Immature natural killer cell (primary cell): ENCODE measurements at regions not wholly inside any gene's neighbourhood (a gene's known extent, or its start where the extent isn't known, plus 50 kb on each side); places are given as distances from the start of the nearest gene placed in this dataset.

Experiments used
- DNase-seq, 3 donors: peaks; one replicate each; pipeline ENCODE4 v3.0.0; 2022; ENCODE audit warnings: mixed read lengths in 1 of 3
- H3K27ac Mint-ChIP-seq, 6 donors: one replicate each; pipeline ENCODE4 v1.8.0; 2020; ENCODE audit warnings: mixed read lengths in 6 of 6, mild to moderate bottlenecking in 5 of 6, inconsistent platforms in 4 of 6, moderate library complexity in 3 of 6
- H3K27me3 Mint-ChIP-seq, 3 donors: one replicate each; pipeline ENCODE4 v1.8.0; 2020 to 2021; ENCODE audit warnings: low read depth in 3 of 3, mild to moderate bottlenecking in 3 of 3, mixed read lengths in 3 of 3, moderate library complexity in 3 of 3, inconsistent platforms in 1 of 3
- H3K36me3 Mint-ChIP-seq, 3 donors: one replicate each; pipeline ENCODE4 v1.8.0; 2020; ENCODE audit warnings: mixed read lengths in 3 of 3, inconsistent platforms in 2 of 3, mild to moderate bottlenecking in 2 of 3
- H3K4me1 Mint-ChIP-seq, 2 donors: one replicate each; pipeline ENCODE4 v1.8.0; 2020; ENCODE audit warnings: inconsistent platforms in 2 of 2, mild to moderate bottlenecking in 2 of 2, mixed read lengths in 2 of 2, moderate library complexity in 1 of 2
- H3K4me3 Mint-ChIP-seq, 5 donors: one replicate each; pipeline ENCODE4 v1.8.0; 2020; ENCODE audit warnings: mild to moderate bottlenecking in 5 of 5, mixed read lengths in 5 of 5, inconsistent platforms in 3 of 5, moderate library complexity in 3 of 5
- H3K9me3 Mint-ChIP-seq, 6 donors: one replicate each; pipeline ENCODE4 v1.8.0; 2020; ENCODE audit warnings: mild to moderate bottlenecking in 6 of 6, mixed read lengths in 6 of 6, inconsistent platforms in 4 of 6, moderate library complexity in 3 of 6

- no peak for DNase-seq
- Mint-ChIP-seq H3K36me3 (no peaks in the 10 kb centered on the region), H3K4me1 (no peaks in the 10 kb centered on the region), H3K4me3 (no peak overlapping the region), H3K27me3 (no peaks in the 10 kb centered on the region), H3K27ac (no peak overlapping the region), H3K9me3 (peaks cover 10 to 27% (median 16%) of the 10 kb centered on the region in 6 donors)
Observed at GRCh38 chr2:4873876-4874593, 818.1 kb upstream of the SOX11 start.

GRCh38 chr2:4882421-4882820 is 809.8 kb upstream of the SOX11 start:
- H3K4me1 Mint-ChIP-seq, result no peaks in the 10 kb centered on the region
- no peak for DNase-seq
- peaks cover 8 to 37% (median 15%) of the 10 kb centered on the region in 6 donors for H3K9me3 Mint-ChIP-seq
- peaks cover 0 to 1% (median 0%) of the 10 kb centered on the region in 3 donors for H3K27me3 Mint-ChIP-seq
- H3K36me3 Mint-ChIP-seq, result peaks cover 0 to 7% (median 0%) of the 10 kb centered on the region in 3 donors
- no peak overlapping the region for H3K4me3 Mint-ChIP-seq
- no peak overlapping the region for H3K27ac Mint-ChIP-seq

GRCh38 chr2:4882941-4883340 is 809.2 kb upstream of the SOX11 start:
- no peak overlapping the region for H3K27ac Mint-ChIP-seq
- H3K9me3 Mint-ChIP-seq, result peaks cover 8 to 37% (median 16%) of the 10 kb centered on the region in 6 donors
- H3K36me3 Mint-ChIP-seq, result peaks cover 0 to 7% (median 0%) of the 10 kb centered on the region in 3 donors
- no peak overlapping the region for H3K4me3 Mint-ChIP-seq
- no peak for DNase-seq
- peaks cover 0 to 1% (median 0%) of the 10 kb centered on the region in 3 donors for H3K27me3 Mint-ChIP-seq
- H3K4me1 Mint-ChIP-seq, result no peaks in the 10 kb centered on the region

GRCh38 chr2:4883375-4883774 is 808.8 kb upstream of the SOX11 start:
- peaks cover 8 to 34% (median 19%) of the 10 kb centered on the region in 6 donors for H3K9me3 Mint-ChIP-seq
- peaks cover 0 to 1% (median 0%) of the 10 kb centered on the region in 3 donors for H3K27me3 Mint-ChIP-seq
- H3K4me1 Mint-ChIP-seq, result no peaks in the 10 kb centered on the region
- H3K4me3 Mint-ChIP-seq, result no peak overlapping the region
- no peak overlapping the region for H3K27ac Mint-ChIP-seq
- H3K36me3 Mint-ChIP-seq, result peaks cover 0 to 7% (median 0%) of the 10 kb centered on the region in 3 donors
- DNase-seq, result no peak

GRCh38 chr2:4884117-4884571 is 808.0 kb upstream of the SOX11 start:
- Mint-ChIP-seq H3K27ac (no peak overlapping the region), H3K27me3 (peaks cover 0 to 1% (median 0%) of the 10 kb centered on the region in 3 donors), H3K4me3 (no peak overlapping the region), H3K4me1 (no peaks in the 10 kb centered on the region), H3K9me3 (peaks cover 7 to 34% (median 19%) of the 10 kb centered on the region in 6 donors), H3K36me3 (peaks cover 0 to 7% (median 0%) of the 10 kb centered on the region in 3 donors)
- DNase-seq, result no peak

- H3K4me1 Mint-ChIP-seq, result no peaks in the 10 kb centered on the region
- peaks cover 0 to 2% (median 0%) of the 10 kb centered on the region in 3 donors for H3K27me3 Mint-ChIP-seq
- no peak for DNase-seq
- no peak overlapping the region for H3K4me3 Mint-ChIP-seq
- H3K27ac Mint-ChIP-seq, result no peak overlapping the region
- H3K9me3 Mint-ChIP-seq, result peaks cover 5 to 57% (median 16%) of the 10 kb centered on the region in 6 donors
- no peaks in the 10 kb centered on the region for H3K36me3 Mint-ChIP-seq
Observed at GRCh38 chr2:4891394-4891793, 800.8 kb upstream of the SOX11 start.

GRCh38 chr2:4895371-4895770 is 796.8 kb upstream of the SOX11 start:
- no peak overlapping the region for H3K27ac Mint-ChIP-seq
- H3K9me3 Mint-ChIP-seq, result peaks cover 5 to 58% (median 17%) of the 10 kb centered on the region in 6 donors
- no peaks in the 10 kb centered on the region for H3K36me3 Mint-ChIP-seq
- no peak for DNase-seq
- no peak overlapping the region for H3K4me3 Mint-ChIP-seq
- H3K27me3 Mint-ChIP-seq, result peaks cover 0 to 2% (median 2%) of the 10 kb centered on the region in 3 donors
- H3K4me1 Mint-ChIP-seq, result no peaks in the 10 kb centered on the region

- no peak for DNase-seq
- no peak overlapping the region for H3K27ac Mint-ChIP-seq
- H3K4me3 Mint-ChIP-seq, result no peak overlapping the region
- no peaks in the 10 kb centered on the region for H3K4me1 Mint-ChIP-seq
- H3K9me3 Mint-ChIP-seq, result peaks cover 7 to 31% (median 18%) of the 10 kb centered on the region in 6 donors
- H3K27me3 Mint-ChIP-seq, result peaks cover 0 to 2% (median 2%) of the 10 kb centered on the region in 3 donors
- no peaks in the 10 kb centered on the region for H3K36me3 Mint-ChIP-seq
Observed at GRCh38 chr2:4898706-4899105, 793.5 kb upstream of the SOX11 start.

GRCh38 chr2:4900242-4900641 is 791.9 kb upstream of the SOX11 start:
- Mint-ChIP-seq H3K4me1 (no peaks in the 10 kb centered on the region), H3K9me3 (peaks cover 7 to 28% (median 13%) of the 10 kb centered on the region in 6 donors), H3K27me3 (peaks cover 0 to 2% (median 0%) of the 10 kb centered on the region in 3 donors), H3K27ac (no peak overlapping the region), H3K36me3 (no peaks in the 10 kb centered on the region), H3K4me3 (no peak overlapping the region)
- no peak for DNase-seq

GRCh38 chr2:4900861-4901770 is 791.1 kb upstream of the SOX11 start:
- Mint-ChIP-seq H3K4me1 (no peaks in the 10 kb centered on the region), H3K9me3 (peaks cover 9 to 26% (median 11%) of the 10 kb centered on the region in 6 donors), H3K27ac (no peak overlapping the region), H3K27me3 (peaks cover 0 to 2% (median 0%) of the 10 kb centered on the region in 3 donors), H3K36me3 (no peaks in the 10 kb centered on the region), H3K4me3 (no peak overlapping the region)
- no peak for DNase-seq

GRCh38 chr2:4903656-4904348 is 788.4 kb upstream of the SOX11 start:
- Mint-ChIP-seq H3K4me3 (no peak overlapping the region), H3K27me3 (peaks cover 0 to 1% (median 0%) of the 10 kb centered on the region in 3 donors), H3K27ac (no peak overlapping the region), H3K36me3 (no peaks in the 10 kb centered on the region), H3K9me3 (peaks cover 6 to 39% (median 15%) of the 10 kb centered on the region in 6 donors), H3K4me1 (no peaks in the 10 kb centered on the region)
- no peak for DNase-seq

GRCh38 chr2:4908461-4908860 is 783.7 kb upstream of the SOX11 start:
- no peak for DNase-seq
- Mint-ChIP-seq H3K27ac (no peak overlapping the region), H3K4me1 (no peaks in the 10 kb centered on the region), H3K27me3 (peaks cover 0 to 2% (median 0%) of the 10 kb centered on the region in 3 donors), H3K36me3 (no peaks in the 10 kb centered on the region), H3K9me3 (peaks cover 4 to 31% (median 11%) of the 10 kb centered on the region in 6 donors), H3K4me3 (no peak overlapping the region)

GRCh38 chr2:4909346-4910009 is 782.7 kb upstream of the SOX11 start:
- Mint-ChIP-seq H3K4me1 (no peaks in the 10 kb centered on the region), H3K4me3 (no peak overlapping the region), H3K9me3 (peaks cover 4 to 37% (median 11%) of the 10 kb centered on the region in 6 donors), H3K27me3 (peaks cover 0 to 2% (median 0%) of the 10 kb centered on the region in 3 donors), H3K27ac (no peak overlapping the region), H3K36me3 (no peaks in the 10 kb centered on the region)
- DNase-seq, result no peak
